Uterus (tissue), 3 donors: ENCODE measurements at regions not wholly inside any gene's neighbourhood (a gene's known extent, or its start where the extent isn't known, plus 50 kb on each side); places are given as distances from the start of the nearest gene placed in this dataset.

Experiments used
- DNase-seq, 2 donors: peaks; one replicate each; pipeline ENCODE4 v3.0.0-alpha.2; 2019 to 2020
- H3K27ac ChIP-seq, 2 donors: fragments of 200-600 bp; sonication (generic); 1 replicate in 1 of 2; 2 replicates in 1 of 2; pipeline ENCODE4 v1.5.1; 2016 to 2018
- H3K27me3 ChIP-seq, 2 donors: fragments of 200-600 bp; sonication (generic); one replicate each; pipeline ENCODE4 v1.5.1; 2018 to 2019; ENCODE audit warnings: control low read depth in 1 of 2
- H3K36me3 ChIP-seq, 2 donors: fragments of 200-600 bp; sonication (generic); one replicate each; pipeline ENCODE4 v1.5.1; 2019; ENCODE audit warnings: control low read depth in 1 of 2
- H3K4me1 ChIP-seq, 2 donors: fragments of 200-600 bp; sonication (generic); one replicate each; pipeline ENCODE4 v1.5.1; 2018 to 2019; ENCODE audit warnings: control low read depth in 1 of 2
- H3K4me3 ChIP-seq, 2 donors: fragments of 200-600 bp; sonication (generic); 1 replicate in 1 of 2; 2 replicates in 1 of 2; pipeline ENCODE4 v1.5.1; 2018 to 2019; ENCODE audit warnings: mild to moderate bottlenecking in 1 of 2
- H3K9me3 ChIP-seq, 2 donors: fragments of 200-600 bp; sonication (generic); one replicate each; pipeline ENCODE4 v1.5.1; 2019; ENCODE audit warnings: control low read depth in 1 of 2
- CTCF ChIP-seq, 4 experiments: fragments of 200-600 bp in 2 of 4; fragments of 450-650 bp in 2 of 4; sonication (generic) in 2 of 4; IDR thresholded peaks; one replicate each; pipeline ENCODE4 v1.5.1; 2016 to 2019; ENCODE audit warnings: antibody characterized with exemption in 4 of 4, mild to moderate bottlenecking in 2 of 4, moderate library complexity in 1 of 4
- POLR2A ChIP-seq, 2 donors: fragments of 450-650 bp; IDR thresholded peaks; one replicate each; pipeline ENCODE4 v1.6.1; 2016; ENCODE audit warnings: antibody characterized with exemption in 2 of 2, mild to moderate bottlenecking in 1 of 2, moderate library complexity in 1 of 2
- intact Hi-C: fragments of 100-400 bp; cut with DNase I; formaldehyde crosslinking; loops from one replicate; pipeline ENCODE4 v1.15.1; 2023; ENCODE audit warnings: low total_unique reads
- donor health status: DM: yes; HTN: yes; CAD: no.

- no peaks in the 10 kb centered on the region for H3K9me3 ChIP-seq
- no peaks in the 10 kb centered on the region for H3K4me1 ChIP-seq
- H3K36me3 ChIP-seq, result no peaks in the 10 kb centered on the region
- TF ChIP-seq POLR2A (IDR thresholded peaks at IDR 0.05) (no peak), CTCF (IDR thresholded peaks at IDR 0.05) (no peak)
- intact Hi-C loops, result no loop called here
- no peak for DNase-seq
- H3K27me3 ChIP-seq, result no peaks in the 10 kb centered on the region
- H3K4me3 ChIP-seq, result no peak overlapping the region
- no peak overlapping the region for H3K27ac ChIP-seq
Observed at GRCh38 chr5:4990017-4990416, 150.1 kb upstream of the ADAMTS16 start.

- intact Hi-C loops, result no loop called here
- Histone ChIP-seq H3K36me3 (no peaks in the 10 kb centered on the region), H3K27ac (no peak overlapping the region), H3K4me3 (no peak overlapping the region), H3K9me3 (no peaks in the 10 kb centered on the region), H3K27me3 (no peaks in the 10 kb centered on the region), H3K4me1 (no peaks in the 10 kb centered on the region)
- TF ChIP-seq POLR2A (IDR thresholded peaks at IDR 0.05) (no peak), CTCF (IDR thresholded peaks at IDR 0.05) (no peak)
- no peak for DNase-seq
Observed at GRCh38 chr5:4990462-4990861, 149.7 kb upstream of the ADAMTS16 start.

- Histone ChIP-seq H3K36me3 (no peaks in the 10 kb centered on the region), H3K27me3 (no peaks in the 10 kb centered on the region), H3K9me3 (no peaks in the 10 kb centered on the region), H3K4me1 (no peaks in the 10 kb centered on the region), H3K27ac (no peak overlapping the region), H3K4me3 (no peak overlapping the region)
- TF ChIP-seq POLR2A (IDR thresholded peaks at IDR 0.05) (no peak), CTCF (IDR thresholded peaks at IDR 0.05) (no peak)
- intact Hi-C loops, result no loop called here
- no peak for DNase-seq
Observed at GRCh38 chr5:4991925-4992324, 148.2 kb upstream of the ADAMTS16 start.

GRCh38 chr5:4995014-4995413, 145.1 kb upstream of the ADAMTS16 start:
- H3K27me3 ChIP-seq, result no peaks in the 10 kb centered on the region
- no peak overlapping the region for H3K27ac ChIP-seq
- no peak for TF ChIP-seq POLR2A (IDR thresholded peaks at IDR 0.05)
- TF ChIP-seq CTCF (IDR thresholded peaks at IDR 0.05), result no peak
- H3K36me3 ChIP-seq, result no peaks in the 10 kb centered on the region
- H3K4me1 ChIP-seq, result no peaks in the 10 kb centered on the region
- H3K9me3 ChIP-seq, result no peaks in the 10 kb centered on the region
- no peak overlapping the region for H3K4me3 ChIP-seq
- intact Hi-C loops, result no loop called here
- DNase-seq, result no peak

GRCh38 chr5:5005353-5005752, 134.8 kb upstream of the ADAMTS16 start:
- H3K36me3 ChIP-seq, result no peaks in the 10 kb centered on the region
- intact Hi-C loops, result no loop called here
- no peaks in the 10 kb centered on the region for H3K4me1 ChIP-seq
- H3K27me3 ChIP-seq, result no peaks in the 10 kb centered on the region
- H3K27ac ChIP-seq, result no peak overlapping the region
- H3K4me3 ChIP-seq, result no peak overlapping the region
- TF ChIP-seq CTCF (IDR thresholded peaks at IDR 0.05), result no peak
- TF ChIP-seq POLR2A (IDR thresholded peaks at IDR 0.05), result no peak
- no peaks in the 10 kb centered on the region for H3K9me3 ChIP-seq
- DNase-seq, result no peak
